Neural cell (in vitro differentiated cells): ENCODE measurements at regions not wholly inside any gene's neighbourhood (a gene's known extent, or its start where the extent isn't known, plus 50 kb on each side); places are given as distances from the start of the nearest gene placed in this dataset.

ENCODE experiments used
- H2AFZ ChIP-seq: fragments of 200-600, 300-800 bp; sonication (generic), shearing (Covaris generic); 2 replicates; pipeline ENCODE4 v1.6.0; 2014; ENCODE audit warnings: low read depth, mild to moderate bottlenecking, antibody characterized with exemption, low read length, moderate library complexity
- H3F3A ChIP-seq: fragments of 200-600 bp; shearing (Covaris generic); 2 replicates; pipeline ENCODE4 v1.6.1; 2016; ENCODE audit warnings: mild to moderate bottlenecking, moderate library complexity, mixed read lengths, antibody characterized with exemption, low read length; ENCODE audit not compliant: insufficient read depth, poor library complexity, severe bottlenecking
- H3K27ac ChIP-seq: fragments of 200-600, 300-800 bp; sonication (generic), shearing (Covaris generic); 2 replicates; pipeline ENCODE4 v1.5.1; 2014; ENCODE audit warnings: mild to moderate bottlenecking, low read length, moderate library complexity
- H3K27me3 ChIP-seq: fragments of 300-800, 200-600 bp; sonication (generic), shearing (Covaris generic); 2 replicates; pipeline ENCODE4 v1.6.0; 2014; ENCODE audit warnings: mild to moderate bottlenecking, low read depth, low read length, moderate library complexity; ENCODE audit not compliant: insufficient read depth
- H3K36me3 ChIP-seq: fragments of 300-800, 200-600 bp; sonication (generic), shearing (Covaris generic); 2 replicates; pipeline ENCODE4 v1.5.1; 2014; ENCODE audit warnings: mild to moderate bottlenecking, antibody characterized with exemption, low read length, moderate library complexity; ENCODE audit not compliant: insufficient read depth
- H3K4me2 ChIP-seq: fragments of 300-800, 200-600 bp; sonication (generic), shearing (Covaris generic); 2 replicates; pipeline ENCODE4 v1.6.0; 2014; ENCODE audit warnings: mild to moderate bottlenecking, low read length
- H3K4me3 ChIP-seq: fragments of 300-800, 200-600 bp; sonication (generic), shearing (Covaris generic); 2 replicates; pipeline ENCODE4 v1.5.1; 2014; ENCODE audit warnings: mild to moderate bottlenecking, low read length, moderate library complexity
- H3K79me2 ChIP-seq: fragments of 200-600 bp; shearing (Covaris generic); replicated peaks from 2 replicates; pipeline ENCODE4 v1.6.0; 2014; ENCODE audit warnings: mild to moderate bottlenecking, low read length, moderate library complexity; ENCODE audit not compliant: insufficient read depth
- H3K9ac ChIP-seq: fragments of 300-800, 200-600 bp; sonication (generic), shearing (Covaris generic); 2 replicates; pipeline ENCODE4 v1.6.1; 2016; ENCODE audit warnings: mild to moderate bottlenecking, low read length, mixed read lengths
- H3K9me2 ChIP-seq: fragments of 200-600 bp; shearing (Covaris generic); 2 replicates; pipeline ENCODE4 v1.6.1; 2016; ENCODE audit warnings: mild to moderate bottlenecking, low read length, mixed read lengths; ENCODE audit not compliant: insufficient read depth
- H3K9me3 ChIP-seq: fragments of 200-600, 300-800 bp; sonication (generic), shearing (Covaris generic); 2 replicates; pipeline ENCODE4 v1.6.1; 2016; ENCODE audit warnings: mild to moderate bottlenecking, mixed run types, low read length, moderate library complexity, mixed read lengths
- H4K20me1 ChIP-seq: fragments of 200-600 bp; shearing (Covaris generic); 2 replicates; pipeline ENCODE4 v1.6.1; 2016; ENCODE audit warnings: mild to moderate bottlenecking, mixed run types; ENCODE audit not compliant: insufficient read depth
- CTCF ChIP-seq: fragments of 450-650 bp; IDR thresholded peaks from 2 replicates; pipeline ENCODE4 v1.5.1; 2014; ENCODE audit warnings: antibody characterized with exemption, mild to moderate bottlenecking, moderate library complexity; ENCODE audit not compliant: poor library complexity, severe bottlenecking
- EP300 ChIP-seq: fragments of 450-650 bp; conservative IDR thresholded peaks from 2 replicates; pipeline ENCODE4 v1.6.1; 2014; ENCODE audit warnings: antibody characterized with exemption, mild to moderate bottlenecking, moderate library complexity; ENCODE audit not compliant: poor library complexity, severe bottlenecking
- EZH2 ChIP-seq: fragments of 200-600, 300-800 bp; shearing (Covaris generic), sonication (generic); IDR thresholded peaks from 2 replicates; pipeline ENCODE4 v1.6.1; 2014; ENCODE audit warnings: antibody characterized with exemption, low read length, borderline replicate concordance, mild to moderate bottlenecking; ENCODE audit not compliant: insufficient read depth, poor library complexity, severe bottlenecking
- MXI1 ChIP-seq: fragments of 450-650 bp; conservative IDR thresholded peaks from 2 replicates; pipeline ENCODE4 v1.6.1; 2014; ENCODE audit warnings: antibody characterized with exemption, mild to moderate bottlenecking; ENCODE audit not compliant: poor library complexity, severe bottlenecking
- POLR2AphosphoS5 ChIP-seq: IDR thresholded peaks from 2 replicates; pipeline ENCODE4 v1.6.1; 2012
- RAD21 ChIP-seq: fragments of 450-650 bp; conservative IDR thresholded peaks from 2 replicates; pipeline ENCODE4 v1.6.1; 2014; ENCODE audit warnings: antibody characterized with exemption, mild to moderate bottlenecking, moderate library complexity
- SMC3 ChIP-seq: fragments of 450-650 bp; conservative IDR thresholded peaks from 2 replicates; pipeline ENCODE4 v1.6.1; 2014; ENCODE audit warnings: antibody characterized with exemption, mild to moderate bottlenecking, moderate library complexity; ENCODE audit not compliant: poor library complexity
- TAF1 ChIP-seq: IDR thresholded peaks from 2 replicates; pipeline ENCODE4 v1.6.1; 2012; ENCODE audit warnings: low read depth
- TF ChIP-seq, protein P1 (sequence below): IDR thresholded peaks from 2 replicates; pipeline ENCODE4 v1.6.1; 2012; ENCODE audit warnings: borderline replicate concordance

DNA sequence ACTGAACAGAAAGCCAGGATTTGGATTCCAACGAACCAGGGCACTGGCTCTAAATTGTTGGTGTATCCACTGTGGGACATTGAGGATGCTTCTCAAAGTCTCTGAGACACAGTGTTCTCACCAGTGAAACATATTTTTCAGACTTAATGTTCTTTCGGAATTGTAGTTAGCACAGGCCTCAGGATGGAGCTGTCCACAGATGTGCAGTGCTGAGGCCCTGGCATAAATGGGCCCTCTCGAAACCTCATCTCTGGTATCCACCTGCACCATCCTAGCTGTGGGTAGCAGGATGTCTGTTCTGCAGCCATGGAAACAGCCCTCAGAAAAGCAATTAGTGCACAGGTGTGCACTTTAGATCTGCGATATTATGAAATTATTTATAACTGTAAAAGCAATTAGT lies 656.8 kb downstream of the TBC1D22A start:
- Histone ChIP-seq H3K79me2 (no peaks in the 10 kb centered on the region), H3K4me3 (no peak overlapping the region), H3K36me3 (no peaks in the 10 kb centered on the region), H3K9ac (no peak overlapping the region), H2AFZ (no peak overlapping the region), H3K27ac (no peak overlapping the region), H3K9me2 (no peaks in the 10 kb centered on the region), H3K4me2 (no peak overlapping the region), H3F3A (no peaks in the 10 kb centered on the region), H4K20me1 (no peaks in the 10 kb centered on the region), H3K9me3 (peaks cover 3% of the 10 kb centered on the region), H3K27me3 (no peaks in the 10 kb centered on the region)
- TF ChIP-seq, protein P1, sequence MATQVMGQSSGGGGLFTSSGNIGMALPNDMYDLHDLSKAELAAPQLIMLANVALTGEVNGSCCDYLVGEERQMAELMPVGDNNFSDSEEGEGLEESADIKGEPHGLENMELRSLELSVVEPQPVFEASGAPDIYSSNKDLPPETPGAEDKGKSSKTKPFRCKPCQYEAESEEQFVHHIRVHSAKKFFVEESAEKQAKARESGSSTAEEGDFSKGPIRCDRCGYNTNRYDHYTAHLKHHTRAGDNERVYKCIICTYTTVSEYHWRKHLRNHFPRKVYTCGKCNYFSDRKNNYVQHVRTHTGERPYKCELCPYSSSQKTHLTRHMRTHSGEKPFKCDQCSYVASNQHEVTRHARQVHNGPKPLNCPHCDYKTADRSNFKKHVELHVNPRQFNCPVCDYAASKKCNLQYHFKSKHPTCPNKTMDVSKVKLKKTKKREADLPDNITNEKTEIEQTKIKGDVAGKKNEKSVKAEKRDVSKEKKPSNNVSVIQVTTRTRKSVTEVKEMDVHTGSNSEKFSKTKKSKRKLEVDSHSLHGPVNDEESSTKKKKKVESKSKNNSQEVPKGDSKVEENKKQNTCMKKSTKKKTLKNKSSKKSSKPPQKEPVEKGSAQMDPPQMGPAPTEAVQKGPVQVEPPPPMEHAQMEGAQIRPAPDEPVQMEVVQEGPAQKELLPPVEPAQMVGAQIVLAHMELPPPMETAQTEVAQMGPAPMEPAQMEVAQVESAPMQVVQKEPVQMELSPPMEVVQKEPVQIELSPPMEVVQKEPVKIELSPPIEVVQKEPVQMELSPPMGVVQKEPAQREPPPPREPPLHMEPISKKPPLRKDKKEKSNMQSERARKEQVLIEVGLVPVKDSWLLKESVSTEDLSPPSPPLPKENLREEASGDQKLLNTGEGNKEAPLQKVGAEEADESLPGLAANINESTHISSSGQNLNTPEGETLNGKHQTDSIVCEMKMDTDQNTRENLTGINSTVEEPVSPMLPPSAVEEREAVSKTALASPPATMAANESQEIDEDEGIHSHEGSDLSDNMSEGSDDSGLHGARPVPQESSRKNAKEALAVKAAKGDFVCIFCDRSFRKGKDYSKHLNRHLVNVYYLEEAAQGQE = no peak
- TF ChIP-seq RAD21 = no peak
- TF ChIP-seq POLR2AphosphoS5 = no peak
- no peak for TF ChIP-seq EP300
- TF ChIP-seq SMC3 = no peak
- no peak for TF ChIP-seq CTCF
- TF ChIP-seq TAF1 = no peak
- no peak for TF ChIP-seq MXI1
- no peak for TF ChIP-seq EZH2

GRCh38 chr22:47417699-47418098 lies 655.2 kb downstream of the TBC1D22A start:
- Histone ChIP-seq H3K9me2 (no peaks in the 10 kb centered on the region), H3K9me3 (no peaks in the 10 kb centered on the region)
- TF ChIP-seq EZH2 (no peak), MXI1 (no peak), SMC3 (no peak), POLR2AphosphoS5 (no peak), CTCF (no peak), TAF1 (no peak), EP300 (no peak), RAD21 (no peak)
- TF ChIP-seq, protein P1 = no peak

More at GRCh38 chr22:47417699-47418098, 655.2 kb downstream of the TBC1D22A start:
- H3K9ac ChIP-seq = no peak overlapping the region
- H3F3A ChIP-seq = no peaks in the 10 kb centered on the region
- H2AFZ ChIP-seq = no peak overlapping the region
- no peaks in the 10 kb centered on the region for H3K27me3 ChIP-seq
- H3K27ac ChIP-seq = no peak overlapping the region
- H3K36me3 ChIP-seq = no peaks in the 10 kb centered on the region
- no peaks in the 10 kb centered on the region for H4K20me1 ChIP-seq
- no peaks in the 10 kb centered on the region for H3K79me2 ChIP-seq
- no peak overlapping the region for H3K4me2 ChIP-seq
- no peak overlapping the region for H3K4me3 ChIP-seq
